ENCODE measurements at regions not wholly inside any gene's neighbourhood (a gene's known extent, or its start where the extent isn't known, plus 50 kb on each side); places are given as distances from the start of the nearest gene placed in this dataset.
A peak's percentile ranks its signal among the peaks of the same experiment; 100 is the strongest.

DNA sequence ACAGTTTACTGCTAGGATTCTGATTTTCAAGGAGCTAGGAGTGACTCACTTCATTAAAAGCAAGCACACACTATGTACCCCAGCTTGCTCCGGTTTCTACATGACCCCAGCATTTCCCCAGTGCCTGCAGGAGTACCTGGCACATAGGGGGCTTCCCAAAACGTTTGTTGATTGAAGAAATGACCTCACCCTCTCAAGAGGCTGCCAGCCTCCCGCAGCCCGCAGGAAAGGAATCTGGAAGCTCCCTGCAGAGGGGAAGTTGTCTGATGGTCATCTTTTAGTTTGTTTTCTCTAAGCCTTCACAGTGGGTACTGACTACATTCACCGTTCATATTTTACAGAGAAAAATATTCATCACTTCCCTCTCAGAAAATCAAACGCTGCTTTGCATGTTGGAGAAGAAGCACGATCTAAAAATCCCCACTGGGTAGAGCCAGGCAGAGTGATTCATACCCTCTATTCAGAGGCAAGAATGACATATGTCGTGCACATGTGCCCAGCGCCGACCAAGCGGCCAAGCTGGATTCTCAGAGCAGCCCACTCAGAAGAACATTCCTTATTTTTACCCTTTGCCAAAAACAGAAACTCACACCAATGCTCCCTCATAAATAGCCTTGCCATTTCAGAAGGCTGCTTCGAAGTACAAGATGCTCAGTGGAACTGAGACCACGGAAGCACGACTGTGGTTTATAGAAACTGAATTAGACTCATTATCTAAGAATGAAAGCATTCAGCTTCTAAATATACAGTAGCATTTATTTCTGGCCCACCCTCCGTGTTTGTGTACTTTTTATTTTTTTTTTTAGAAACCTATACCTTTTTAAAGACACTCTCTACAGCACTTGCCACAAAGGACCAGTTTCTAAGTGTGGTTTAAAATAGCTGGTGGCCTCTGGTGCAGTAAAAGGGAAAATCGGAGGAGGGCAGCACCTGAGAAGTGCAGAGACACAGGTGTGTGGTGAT is 143.2 kb downstream of the MIS18A start:
- BruUV-seq (replicated peaks) = no TSS peak
- ChIA-PET SMC1A (ENCODE audit: uncharacterized antibody, unreplicated experiment) (no interaction called here), POLR2A (interaction anchor here (0.6 kb wide), 2 partner anchors 9 to 784 kb away, joined by 4 read pairs; no protein-coding TSS in a partner anchor), CTCF (interaction anchor here (1.0 kb wide), 1 partner anchor 259 kb away, joined by 3 read pairs; no protein-coding TSS in a partner anchor), RAD21 (ENCODE audit: unreplicated experiment) (no interaction called here)
- ATAC-seq (peak; percentile 80), FAIRE-seq (peak; percentile 38), DNase-seq (ENCODE audit: low read depth, low spot score) (peak; percentile 61)
- no peaks in the 10 kb centered on the region for H3K36me3 ChIP-seq (ENCODE audit: control insufficient read depth in 2 of 2, insufficient read depth in 2 of 2, low read length in 1 of 2)
- H3K27me3 ChIP-seq (replicated peaks in 1 of 2; ENCODE audit: control insufficient read depth in 2 of 2, insufficient read depth in 2 of 2, low read length in 1 of 2) = no peaks in the 10 kb centered on the region
- in situ Hi-C loops (cut with MboI) (no loop called here), intact Hi-C loops (cut with micrococcal nuclease; ENCODE audit: unreplicated experiment) (no loop called here)
- peak overlapping the region; percentile 80 for H3K4me2 ChIP-seq (ENCODE audit: control insufficient read depth, insufficient read depth)
- H3K9me3 ChIP-seq (replicated peaks; ENCODE audit: control insufficient read depth, insufficient read depth, low read length) = peaks cover 1% of the 10 kb centered on the region; the same call in 2 of the 3 replicates
- WGBS (ENCODE audit: insufficient coverage, insufficient replicate concordance, low lambda C conversion rate, missing lambda C conversion rate) = under 1% methylated on average over 16 of the region's 16 CpGs
- peak overlapping the region; percentile 18; the same call in 1 of the 2 replicates for H3K4me3 ChIP-seq
- no peaks in the 10 kb centered on the region for H4K20me1 ChIP-seq (ENCODE audit: control insufficient read depth, insufficient read depth)
- peak overlapping the region; percentile 12; the same call in 1 of the 2 replicates for H3K9ac ChIP-seq (ENCODE audit: control insufficient read depth, insufficient read depth, low read length)
- H3K27ac ChIP-seq (ENCODE audit: control insufficient read depth, insufficient read depth) = peak overlapping the region; percentile 33; the same call in 1 of the 2 replicates
- peaks cover 29% of the 10 kb centered on the region for H3K4me1 ChIP-seq (ENCODE audit: control insufficient read depth, insufficient read depth, low read length)
- no peaks in the 10 kb centered on the region for H3K79me2 ChIP-seq (ENCODE audit: control insufficient read depth, insufficient read depth, low read length)
- peak overlapping the region; percentile 2; the same call in 1 of the 2 replicates for H2AFZ ChIP-seq (ENCODE audit: control insufficient read depth, low read depth, low read length)
- TF ChIP-seq RUNX3 (IDR thresholded peaks at IDR 0.05; ENCODE audit: low read length) = peak; percentile 99
- no peak for TF ChIP-seq PAX8 (IDR thresholded peaks at IDR 0.05)
- peak; percentile 95 for TF ChIP-seq TBL1XR1 (IDR thresholded peaks at IDR 0.05; ENCODE audit: low read depth, low read length)
- TF ChIP-seq, protein P1, sequence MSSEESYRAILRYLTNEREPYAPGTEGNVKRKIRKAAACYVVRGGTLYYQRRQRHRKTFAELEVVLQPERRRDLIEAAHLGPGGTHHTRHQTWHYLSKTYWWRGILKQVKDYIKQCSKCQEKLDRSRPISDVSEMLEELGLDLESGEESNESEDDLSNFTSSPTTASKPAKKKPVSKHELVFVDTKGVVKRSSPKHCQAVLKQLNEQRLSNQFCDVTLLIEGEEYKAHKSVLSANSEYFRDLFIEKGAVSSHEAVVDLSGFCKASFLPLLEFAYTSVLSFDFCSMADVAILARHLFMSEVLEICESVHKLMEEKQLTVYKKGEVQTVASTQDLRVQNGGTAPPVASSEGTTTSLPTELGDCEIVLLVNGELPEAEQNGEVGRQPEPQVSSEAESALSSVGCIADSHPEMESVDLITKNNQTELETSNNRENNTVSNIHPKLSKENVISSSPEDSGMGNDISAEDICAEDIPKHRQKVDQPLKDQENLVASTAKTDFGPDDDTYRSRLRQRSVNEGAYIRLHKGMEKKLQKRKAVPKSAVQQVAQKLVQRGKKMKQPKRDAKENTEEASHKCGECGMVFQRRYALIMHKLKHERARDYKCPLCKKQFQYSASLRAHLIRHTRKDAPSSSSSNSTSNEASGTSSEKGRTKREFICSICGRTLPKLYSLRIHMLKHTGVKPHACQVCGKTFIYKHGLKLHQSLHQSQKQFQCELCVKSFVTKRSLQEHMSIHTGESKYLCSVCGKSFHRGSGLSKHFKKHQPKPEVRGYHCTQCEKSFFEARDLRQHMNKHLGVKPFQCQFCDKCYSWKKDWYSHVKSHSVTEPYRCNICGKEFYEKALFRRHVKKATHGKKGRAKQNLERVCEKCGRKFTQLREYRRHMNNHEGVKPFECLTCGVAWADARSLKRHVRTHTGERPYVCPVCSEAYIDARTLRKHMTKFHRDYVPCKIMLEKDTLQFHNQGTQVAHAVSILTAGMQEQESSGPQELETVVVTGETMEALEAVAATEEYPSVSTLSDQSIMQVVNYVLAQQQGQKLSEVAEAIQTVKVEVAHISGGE (CRISPR knock-in tag; IDR thresholded peaks at IDR 0.05) = no peak
- peak in 1 of 2 experiments; percentile 37; a peak in 1 of 4 replicates for TF ChIP-seq BHLHE40 (IDR thresholded peaks at IDR 0.05; ENCODE audit: borderline replicate concordance in 1 of 2, low read depth in 2 of 2, low read length in 1 of 2)
- TF ChIP-seq GABPA (IDR thresholded peaks at IDR 0.05; ENCODE audit: low read depth) = peak; percentile 31; the same call in 1 of the 2 replicates
- peak in 1 of 2 experiments; percentile 92; a peak in 2 of 4 replicates for TF ChIP-seq CEBPB (IDR thresholded peaks at IDR 0.05; ENCODE audit: borderline replicate concordance in 1 of 2, low read depth in 2 of 2, low read length in 2 of 2)
- no peak for TF ChIP-seq POLR2A (IDR thresholded peaks at IDR 0.05; ENCODE audit: low read depth, low read length)
- TF ChIP-seq, protein P2, sequence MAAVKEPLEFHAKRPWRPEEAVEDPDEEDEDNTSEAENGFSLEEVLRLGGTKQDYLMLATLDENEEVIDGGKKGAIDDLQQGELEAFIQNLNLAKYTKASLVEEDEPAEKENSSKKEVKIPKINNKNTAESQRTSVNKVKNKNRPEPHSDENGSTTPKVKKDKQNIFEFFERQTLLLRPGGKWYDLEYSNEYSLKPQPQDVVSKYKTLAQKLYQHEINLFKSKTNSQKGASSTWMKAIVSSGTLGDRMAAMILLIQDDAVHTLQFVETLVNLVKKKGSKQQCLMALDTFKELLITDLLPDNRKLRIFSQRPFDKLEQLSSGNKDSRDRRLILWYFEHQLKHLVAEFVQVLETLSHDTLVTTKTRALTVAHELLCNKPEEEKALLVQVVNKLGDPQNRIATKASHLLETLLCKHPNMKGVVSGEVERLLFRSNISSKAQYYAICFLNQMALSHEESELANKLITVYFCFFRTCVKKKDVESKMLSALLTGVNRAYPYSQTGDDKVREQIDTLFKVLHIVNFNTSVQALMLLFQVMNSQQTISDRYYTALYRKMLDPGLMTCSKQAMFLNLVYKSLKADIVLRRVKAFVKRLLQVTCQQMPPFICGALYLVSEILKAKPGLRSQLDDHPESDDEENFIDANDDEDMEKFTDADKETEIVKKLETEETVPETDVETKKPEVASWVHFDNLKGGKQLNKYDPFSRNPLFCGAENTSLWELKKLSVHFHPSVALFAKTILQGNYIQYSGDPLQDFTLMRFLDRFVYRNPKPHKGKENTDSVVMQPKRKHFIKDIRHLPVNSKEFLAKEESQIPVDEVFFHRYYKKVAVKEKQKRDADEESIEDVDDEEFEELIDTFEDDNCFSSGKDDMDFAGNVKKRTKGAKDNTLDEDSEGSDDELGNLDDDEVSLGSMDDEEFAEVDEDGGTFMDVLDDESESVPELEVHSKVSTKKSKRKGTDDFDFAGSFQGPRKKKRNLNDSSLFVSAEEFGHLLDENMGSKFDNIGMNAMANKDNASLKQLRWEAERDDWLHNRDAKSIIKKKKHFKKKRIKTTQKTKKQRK (IDR thresholded peaks at IDR 0.05; ENCODE audit: low read depth, low read length) = no peak
- no peak for TF ChIP-seq TAF1 (IDR thresholded peaks at IDR 0.05; ENCODE audit: borderline replicate concordance, low read depth, low read length)
- TF ChIP-seq RAD21 (IDR thresholded peaks at IDR 0.05; ENCODE audit: insufficient read depth, low read depth, low read length) = peak; percentile 60
- TF ChIP-seq NFIC (IDR thresholded peaks at IDR 0.05; ENCODE audit: low read depth, low read length) = peak; percentile 94
- TF ChIP-seq BCL11A (IDR thresholded peaks at IDR 0.05; ENCODE audit: low read depth, low read length) = peak; percentile 66
- no peak for TF ChIP-seq NBN (IDR thresholded peaks at IDR 0.05)
